CD4-positive, alpha-beta memory T cell (primary cell): ENCODE measurements at regions not wholly inside any gene's neighbourhood (a gene's known extent, or its start where the extent isn't known, plus 50 kb on each side); places are given as distances from the start of the nearest gene placed in this dataset.
"Not testable (repeated sequence)": the region's sequence is repeated elsewhere in the genome, so short reads cannot be mapped to it uniquely, and the experiment has no call there.

Source experiments
- CTCF ChIA-PET: fragments of 350-600 bp; sonication (Branson Sonifier 250); formaldehyde crosslinking; loops from one replicate; lab custom pipeline; 2021; ENCODE audit warnings: inconsistent platforms; ENCODE audit not compliant: partially characterized antibody; lab: Charles Lee
- POLR2A ChIA-PET: fragments of 350-600 bp; sonication (Branson Sonifier 250); formaldehyde crosslinking; loops from one replicate; lab custom pipeline; 2021; ENCODE audit not compliant: partially characterized antibody; lab: Charles Lee
- DNase-seq, 5 donors: peaks; one replicate each; pipeline versions ENCODE4 v3.0.0 to v3.0.0-alpha.2; 2020 to 2022; ENCODE audit warnings: mixed read lengths in 1 of 5
- H3K27ac ChIP-seq: one replicate; pipeline ENCODE4 v1.7.0; 2013; ENCODE audit warnings: low read depth, low read length
- H3K27me3 ChIP-seq: 2 replicates; pipeline ENCODE4 v1.7.0; 2013; ENCODE audit warnings: mild to moderate bottlenecking, low read length, moderate library complexity; ENCODE audit not compliant: insufficient read depth
- H3K36me3 ChIP-seq: 2 replicates; pipeline ENCODE4 v1.7.0; 2013; ENCODE audit warnings: mild to moderate bottlenecking, low read length, moderate library complexity; ENCODE audit not compliant: insufficient read depth
- H3K4me1 ChIP-seq: 2 replicates; pipeline ENCODE4 v1.7.0; 2013; ENCODE audit warnings: mild to moderate bottlenecking, low read length, moderate library complexity; ENCODE audit not compliant: insufficient read depth
- H3K4me3 ChIP-seq, 2 donors: one replicate each; pipeline ENCODE4 v1.7.0; 2013; ENCODE audit warnings: low read length in 2 of 2, mild to moderate bottlenecking in 1 of 2
- H3K9me3 ChIP-seq, 2 donors: one replicate each; pipeline ENCODE4 v1.7.0; 2013; ENCODE audit warnings: low read length in 2 of 2, control low read depth in 1 of 2; ENCODE audit not compliant: control insufficient read depth in 1 of 2
- H3K27ac Mint-ChIP-seq, 7 donors: one replicate each; pipeline ENCODE4 v1.8.0; 2020 to 2021; ENCODE audit warnings: mixed read lengths in 7 of 7, mild to moderate bottlenecking in 6 of 7, inconsistent platforms in 3 of 7, moderate library complexity in 3 of 7
- H3K27me3 Mint-ChIP-seq, 2 donors: one replicate each; pipeline ENCODE4 v1.8.0; 2020 to 2021; ENCODE audit warnings: mixed read lengths in 2 of 2
- H3K36me3 Mint-ChIP-seq, 2 donors: one replicate each; pipeline ENCODE4 v1.8.0; 2020 to 2021; ENCODE audit warnings: mixed read lengths in 2 of 2, inconsistent platforms in 1 of 2, mild to moderate bottlenecking in 1 of 2
- H3K4me1 Mint-ChIP-seq, 4 donors: one replicate each; pipeline ENCODE4 v1.8.0; 2020 to 2021; ENCODE audit warnings: mixed read lengths in 4 of 4, mild to moderate bottlenecking in 1 of 4
- H3K4me3 Mint-ChIP-seq, 8 donors: one replicate each; pipeline ENCODE4 v1.8.0; 2020 to 2021; ENCODE audit warnings: mixed read lengths in 8 of 8, mild to moderate bottlenecking in 7 of 8, moderate library complexity in 6 of 8, inconsistent platforms in 3 of 8
- H3K9me3 Mint-ChIP-seq, 8 donors: one replicate each; pipeline ENCODE4 v1.8.0; 2020 to 2021; ENCODE audit warnings: mixed read lengths in 8 of 8, mild to moderate bottlenecking in 5 of 8, inconsistent platforms in 3 of 8, moderate library complexity in 1 of 8
- intact Hi-C: fragments of 100-400 bp; cut with micrococcal nuclease; formaldehyde crosslinking; loops from one replicate; pipeline ENCODE4 v1.15.1; 2023

DNA sequence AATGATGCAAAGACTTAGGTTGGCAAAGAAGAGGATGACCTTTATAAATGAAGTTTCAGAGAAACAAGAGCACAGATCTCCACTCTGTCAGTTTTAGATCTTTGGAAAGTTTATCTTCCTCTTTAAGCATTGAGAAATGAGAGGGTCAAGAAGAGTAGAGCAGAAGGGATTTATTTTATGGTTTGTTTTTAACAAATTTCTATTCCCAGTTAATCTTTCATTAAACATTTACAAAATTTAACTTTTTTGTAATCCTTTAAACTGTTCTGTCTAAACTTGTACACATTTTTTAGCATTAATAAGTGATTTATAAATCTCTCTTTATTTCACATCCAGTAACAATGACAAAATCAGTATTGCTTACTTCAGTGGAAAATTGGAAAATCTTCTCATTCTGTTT, 875.0 kb upstream of the IGFBP7 start:
- intact Hi-C loops = no loop called here
- POLR2A ChIA-PET = no interaction called here
- H3K4me1 Mint-ChIP-seq = no peaks in the 10 kb centered on the region

GRCh38 chr4:57981123-57981522, 870.9 kb upstream of the IGFBP7 start:
- Mint-ChIP-seq H3K36me3 (no peaks in the 10 kb centered on the region), H3K27me3 (no peaks in the 10 kb centered on the region), H3K4me1 (no peaks in the 10 kb centered on the region), H3K27ac (no peak overlapping the region), H3K4me3 (no peak overlapping the region), H3K9me3 (peaks cover 0 to 6% (median under 1%) of the 10 kb centered on the region in 8 donors)
- no peak overlapping the region for H3K27ac ChIP-seq
- no peaks in the 10 kb centered on the region for H3K4me1 ChIP-seq
- no peaks in the 10 kb centered on the region for H3K36me3 ChIP-seq
- no peak overlapping the region for H3K4me3 ChIP-seq
- ChIA-PET CTCF (interaction anchor here (1.3 kb wide), 2 partner anchors 14 to 16 kb away, joined by 3 to 4 read pairs; no protein-coding TSS in a partner anchor), POLR2A (no interaction called here)
- intact Hi-C loops = no loop called here
- DNase-seq = no peak
- H3K27me3 ChIP-seq = no peaks in the 10 kb centered on the region
- no peaks in the 10 kb centered on the region for H3K9me3 ChIP-seq

More for the DNA sequence above, 875.0 kb upstream of the IGFBP7 start:
- H3K4me1 ChIP-seq = no peaks in the 10 kb centered on the region
- CTCF ChIA-PET = no interaction called here
- H3K36me3 ChIP-seq = no peaks in the 10 kb centered on the region
- H3K36me3 Mint-ChIP-seq = no peaks in the 10 kb centered on the region
- no peak overlapping the region for H3K4me3 Mint-ChIP-seq
- H3K4me3 ChIP-seq = no peak overlapping the region
- H3K27ac ChIP-seq = no peak overlapping the region
- no peaks in the 10 kb centered on the region for H3K9me3 ChIP-seq
- peaks cover 0 to 11% (median 0%) of the 10 kb centered on the region in 8 donors for H3K9me3 Mint-ChIP-seq
- no peaks in the 10 kb centered on the region for H3K27me3 ChIP-seq
- DNase-seq = no peak
- H3K27me3 Mint-ChIP-seq = no peaks in the 10 kb centered on the region
- no peak overlapping the region for H3K27ac Mint-ChIP-seq

DNA sequence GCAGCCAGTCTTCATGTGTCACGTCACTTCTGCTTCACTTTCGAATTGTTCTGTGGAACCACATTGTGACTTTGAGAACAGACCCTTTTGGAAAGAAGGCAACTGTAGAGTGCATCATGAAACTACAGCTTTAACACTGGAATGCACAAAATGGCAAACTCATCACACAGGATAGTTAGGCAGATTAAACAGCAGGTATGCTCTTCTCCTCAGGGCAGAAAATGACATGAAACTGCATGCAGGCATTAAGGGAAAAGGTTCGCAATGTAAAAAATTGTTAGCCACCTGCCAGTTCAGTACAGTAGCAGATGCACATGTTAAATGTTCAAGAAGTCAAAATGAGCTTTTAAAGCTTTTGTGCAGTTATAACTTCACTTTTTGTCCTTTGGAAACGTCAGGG, 864.6 kb upstream of the IGFBP7 start:
- no peak overlapping the region for H3K4me3 Mint-ChIP-seq
- Histone ChIP-seq H3K36me3 (no peaks in the 10 kb centered on the region), H3K4me1 (no peaks in the 10 kb centered on the region), H3K9me3 (no peaks in the 10 kb centered on the region), H3K27me3 (no peaks in the 10 kb centered on the region), H3K27ac (no peak overlapping the region), H3K4me3 (no peak overlapping the region)
- CTCF ChIA-PET = no interaction called here
- intact Hi-C loops = no loop called here
- no peak for DNase-seq
- no peaks in the 10 kb centered on the region for H3K36me3 Mint-ChIP-seq
- H3K4me1 Mint-ChIP-seq = no peaks in the 10 kb centered on the region
- no peaks in the 10 kb centered on the region for H3K27me3 Mint-ChIP-seq
- H3K9me3 Mint-ChIP-seq = peaks cover 0 to 9% (median 5%) of the 10 kb centered on the region in 8 donors
- H3K27ac Mint-ChIP-seq = no peak overlapping the region
- POLR2A ChIA-PET = no interaction called here

GRCh38 chr4:57973819-57974218, 863.6 kb upstream of the IGFBP7 start:
- Mint-ChIP-seq H3K36me3 (no peaks in the 10 kb centered on the region), H3K27ac (no peak overlapping the region), H3K9me3 (peaks cover 0 to 10% (median 2%) of the 10 kb centered on the region in 8 donors), H3K27me3 (no peaks in the 10 kb centered on the region), H3K4me3 (no peak overlapping the region), H3K4me1 (no peaks in the 10 kb centered on the region)
- DNase-seq = no peak
- H3K27ac ChIP-seq = no peak overlapping the region
- CTCF ChIA-PET = no interaction called here
- POLR2A ChIA-PET = no interaction called here
- H3K27me3 ChIP-seq = no peaks in the 10 kb centered on the region
- H3K4me1 ChIP-seq = no peaks in the 10 kb centered on the region
- no peaks in the 10 kb centered on the region for H3K36me3 ChIP-seq
- intact Hi-C loops = no loop called here
- no peak overlapping the region for H3K4me3 ChIP-seq
- H3K9me3 ChIP-seq = no peaks in the 10 kb centered on the region

- Histone ChIP-seq H3K4me1 (no peaks in the 10 kb centered on the region), H3K9me3 (no peaks in the 10 kb centered on the region), H3K4me3 (no peak overlapping the region), H3K36me3 (no peaks in the 10 kb centered on the region), H3K27me3 (no peaks in the 10 kb centered on the region), H3K27ac (no peak overlapping the region)
- H3K27ac Mint-ChIP-seq = no peak overlapping the region
- intact Hi-C loops = no loop called here
- DNase-seq = no peak
- no peak overlapping the region for H3K4me3 Mint-ChIP-seq
- ChIA-PET POLR2A (no interaction called here), CTCF (no interaction called here)
- H3K4me1 Mint-ChIP-seq = no peaks in the 10 kb centered on the region
- no peaks in the 10 kb centered on the region for H3K36me3 Mint-ChIP-seq
- peaks cover 0 to 20% (median 11%) of the 10 kb centered on the region in 8 donors for H3K9me3 Mint-ChIP-seq
- H3K27me3 Mint-ChIP-seq = no peaks in the 10 kb centered on the region
These were observed 861.1 kb upstream of the IGFBP7 start for GRCh38 chr4:57971261-57971660.

DNA sequence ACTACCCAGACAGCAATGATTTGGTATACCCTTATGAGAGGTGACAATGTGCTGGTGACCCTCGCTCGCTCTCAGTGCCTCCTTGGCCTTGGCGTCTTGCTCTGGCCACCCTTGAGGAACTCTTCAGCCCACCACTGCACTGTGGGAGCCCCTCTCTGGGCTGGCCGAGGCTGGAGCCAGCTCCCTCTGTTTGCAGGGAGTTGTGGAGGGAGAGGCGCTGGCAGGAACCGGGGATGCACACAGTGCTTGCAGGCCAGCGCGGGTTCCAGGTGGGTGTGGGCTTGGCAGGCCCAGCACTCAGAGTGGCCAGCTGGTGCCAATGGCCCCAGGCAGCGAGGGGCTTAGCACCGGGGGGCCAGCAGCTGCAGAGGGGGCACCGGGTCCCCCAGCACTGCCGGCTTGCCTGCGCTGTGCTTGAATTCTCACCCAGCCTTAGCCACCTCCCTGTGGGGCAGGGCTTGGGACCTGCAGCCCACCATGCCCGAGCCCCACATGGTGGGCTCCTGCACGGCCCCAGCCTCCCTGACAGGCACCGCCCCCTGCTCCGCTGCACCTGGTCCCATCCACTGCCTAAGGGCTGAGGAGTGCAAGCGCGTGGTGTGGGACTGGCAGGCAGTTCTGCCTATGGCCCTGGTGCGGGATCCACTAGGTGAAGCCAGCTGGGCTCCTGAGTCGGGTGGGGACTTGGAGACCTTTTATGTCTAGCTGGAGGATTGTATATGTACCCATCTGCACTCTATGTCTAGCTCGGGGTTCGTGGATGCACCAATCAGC, 857.0 kb upstream of the IGFBP7 start:
- Histone ChIP-seq H3K27ac (no peak overlapping the region), H3K36me3 (no peaks in the 10 kb centered on the region), H3K4me3 (no peak overlapping the region), H3K4me1 (no peaks in the 10 kb centered on the region), H3K27me3 (no peaks in the 10 kb centered on the region), H3K9me3 (no peaks in the 10 kb centered on the region)
- no peak overlapping the region for H3K27ac Mint-ChIP-seq
- no peaks in the 10 kb centered on the region for H3K27me3 Mint-ChIP-seq
- ChIA-PET POLR2A (no interaction called here), CTCF (no interaction called here)
- DNase-seq = no peak
- peaks cover 0 to 25% (median 15%) of the 10 kb centered on the region in 8 donors for H3K9me3 Mint-ChIP-seq
- H3K36me3 Mint-ChIP-seq = no peaks in the 10 kb centered on the region
- no peaks in the 10 kb centered on the region for H3K4me1 Mint-ChIP-seq
- H3K4me3 Mint-ChIP-seq = no peak overlapping the region
- intact Hi-C loops = no loop called here

DNA sequence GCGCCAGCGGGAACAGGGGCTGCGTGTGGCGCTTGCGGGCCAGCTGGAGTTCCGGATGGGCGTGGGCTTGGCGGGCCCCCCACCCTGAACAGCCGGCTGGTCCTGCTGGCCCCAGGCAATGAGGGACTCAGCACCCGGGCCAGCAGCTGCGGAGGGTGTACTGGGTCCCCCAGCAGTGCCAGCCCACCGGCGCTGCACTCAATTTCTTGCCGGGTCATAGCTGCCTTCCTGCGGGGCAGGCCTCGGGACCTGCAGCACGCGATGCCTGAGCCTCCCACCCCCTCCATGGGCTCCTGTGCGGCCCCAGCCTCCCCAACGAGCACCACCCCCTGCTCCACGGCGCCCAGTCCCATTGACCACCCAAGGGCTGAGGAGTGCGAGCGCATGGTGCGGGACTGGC, 855.2 kb upstream of the IGFBP7 start:
- DNase-seq, H3K27ac Mint-ChIP-seq, H3K4me1 Mint-ChIP-seq, POLR2A ChIA-PET, H3K27me3 ChIP-seq, H3K4me3 Mint-ChIP-seq, H3K9me3 ChIP-seq, H3K36me3 ChIP-seq, H3K27ac ChIP-seq, H3K36me3 Mint-ChIP-seq, H3K4me3 ChIP-seq, H3K27me3 Mint-ChIP-seq, H3K4me1 ChIP-seq, CTCF ChIA-PET, intact Hi-C loops: not testable (repeated sequence)
- H3K9me3 Mint-ChIP-seq = peaks cover 0 to 26% (median 14%) of the 10 kb centered on the region in 8 donors
